Activated naive CD8-positive, alpha-beta T cell treated with anti-CD3 and anti-CD28 coated beads for 36 hours (primary cell): ENCODE measurements at regions not wholly inside any gene's neighbourhood (a gene's known extent, or its start where the extent isn't known, plus 50 kb on each side); places are given as distances from the start of the nearest gene placed in this dataset.

Experiments used
- DNase-seq: peaks from one replicate; pipeline ENCODE4 v3.0.0; 2021
- H3K27ac Mint-ChIP-seq: one replicate; pipeline ENCODE4 v1.8.0; 2022; ENCODE audit warnings: mild to moderate bottlenecking, moderate library complexity, mixed read lengths
- H3K27me3 Mint-ChIP-seq: one replicate; pipeline ENCODE4 v1.8.0; 2022; ENCODE audit warnings: mild to moderate bottlenecking, mixed read lengths
- H3K36me3 Mint-ChIP-seq: one replicate; pipeline ENCODE4 v1.8.0; 2021; ENCODE audit warnings: mild to moderate bottlenecking, mixed read lengths
- H3K4me1 Mint-ChIP-seq: one replicate; pipeline ENCODE4 v1.8.0; 2021; ENCODE audit warnings: mixed read lengths
- H3K4me3 Mint-ChIP-seq: one replicate; pipeline ENCODE4 v1.8.0; 2022; ENCODE audit warnings: mild to moderate bottlenecking, moderate library complexity, mixed read lengths
- H3K9me3 Mint-ChIP-seq: one replicate; pipeline ENCODE4 v1.8.0; 2022; ENCODE audit warnings: mixed read lengths

DNA sequence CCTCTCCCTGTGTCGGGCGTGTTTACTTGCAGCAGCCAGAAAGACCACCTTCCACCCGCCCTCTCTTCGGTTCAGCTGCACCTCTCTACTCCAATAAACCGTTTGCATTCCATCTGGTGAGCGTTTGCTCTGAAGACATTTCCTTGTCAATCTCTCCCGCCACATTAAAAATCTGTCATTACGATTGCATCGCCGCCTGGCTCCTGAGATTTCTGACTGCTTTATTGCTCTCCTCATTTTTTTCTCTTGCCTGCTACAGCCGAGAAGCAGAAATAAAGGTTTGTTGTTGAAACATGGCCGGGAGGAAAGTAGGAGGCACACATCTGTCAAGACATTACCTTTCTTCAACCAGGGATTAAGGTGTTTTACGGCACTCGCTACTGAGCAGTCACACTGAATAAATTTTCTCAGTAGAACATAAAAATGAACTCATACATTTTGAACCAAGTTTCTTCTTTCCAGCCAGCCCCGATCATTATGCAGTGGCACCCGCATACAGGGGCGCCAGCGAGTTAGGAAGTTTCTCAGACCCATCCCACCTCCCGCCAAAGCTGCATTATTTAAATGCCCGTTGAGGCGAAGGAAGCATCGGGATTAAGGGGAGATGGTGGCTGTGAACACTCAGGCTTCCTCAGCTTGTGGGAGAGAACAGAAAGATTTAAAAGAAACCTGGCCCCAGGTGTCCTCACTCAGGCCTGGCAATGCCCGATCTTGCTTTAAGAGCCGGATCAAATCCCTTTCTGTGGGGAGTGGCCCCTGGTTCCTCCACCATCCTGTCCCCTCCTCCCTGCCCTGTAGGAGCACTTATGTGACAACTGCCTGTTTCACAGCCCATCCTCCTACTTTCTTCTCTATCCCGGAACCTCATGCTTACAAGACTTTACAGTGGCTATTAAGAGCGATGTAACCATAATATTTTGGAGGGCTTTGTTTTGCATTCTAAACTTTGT, 1108.9 kb downstream of the BCL11B start:
- peaks cover 21% of the 10 kb centered on the region for H3K36me3 Mint-ChIP-seq
- H3K27me3 Mint-ChIP-seq = no peaks in the 10 kb centered on the region
- no peaks in the 10 kb centered on the region for H3K9me3 Mint-ChIP-seq
- DNase-seq = no peak
- H3K4me1 Mint-ChIP-seq = peaks cover 58% of the 10 kb centered on the region
- H3K27ac Mint-ChIP-seq = peak overlapping the region; percentile 92
- H3K4me3 Mint-ChIP-seq = peak overlapping the region; percentile 80

DNA sequence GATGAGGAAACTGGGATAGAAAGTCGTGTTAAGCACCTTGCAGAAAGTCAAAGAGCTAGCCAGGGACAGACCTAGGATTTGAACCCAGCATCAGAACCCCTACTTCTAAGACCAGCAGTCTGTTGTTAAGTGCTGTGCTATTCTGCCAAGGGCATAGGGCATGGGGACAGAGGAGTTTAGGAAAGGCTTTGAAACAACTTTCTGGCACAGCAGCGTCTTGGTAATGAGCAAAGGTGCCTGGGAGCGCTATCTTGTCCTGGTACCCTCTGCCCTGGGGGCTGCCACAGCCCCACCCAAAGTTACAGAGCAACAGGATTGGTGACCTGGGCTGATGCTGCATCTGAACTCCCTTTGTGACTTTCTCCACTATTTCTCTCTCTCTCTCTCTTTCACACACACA, 1108.1 kb downstream of the BCL11B start:
- peaks cover 1% of the 10 kb centered on the region for H3K9me3 Mint-ChIP-seq
- peaks cover 64% of the 10 kb centered on the region for H3K4me1 Mint-ChIP-seq
- DNase-seq = no peak
- H3K27me3 Mint-ChIP-seq = no peaks in the 10 kb centered on the region
- peak overlapping the region; percentile 80 for H3K4me3 Mint-ChIP-seq
- peak overlapping the region; percentile 92 for H3K27ac Mint-ChIP-seq
- peaks cover 28% of the 10 kb centered on the region for H3K36me3 Mint-ChIP-seq

DNA sequence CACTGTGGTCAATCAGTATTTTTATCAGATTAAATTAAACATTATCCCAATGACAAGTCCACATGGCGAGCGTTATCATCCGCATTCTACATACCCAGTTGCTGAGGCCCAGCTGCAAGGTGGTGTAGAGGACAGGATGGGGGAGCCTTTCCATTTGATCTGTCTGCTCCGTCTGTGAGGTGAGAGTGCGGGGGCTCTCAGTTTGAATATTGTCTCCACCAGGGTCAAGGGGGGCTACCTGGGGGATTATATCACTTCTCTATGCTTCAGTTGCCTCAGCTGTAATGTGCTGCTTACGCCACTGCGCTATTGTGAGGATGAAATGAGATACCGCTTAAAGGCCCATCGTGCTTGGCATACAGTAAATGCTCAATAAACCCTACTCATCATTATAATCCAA, 1106.0 kb downstream of the BCL11B start:
- Mint-ChIP-seq H3K4me1 (peaks cover 72% of the 10 kb centered on the region), H3K27ac (peak overlapping the region; percentile 88), H3K27me3 (no peaks in the 10 kb centered on the region), H3K36me3 (peaks cover 37% of the 10 kb centered on the region), H3K4me3 (peak overlapping the region; percentile 54), H3K9me3 (peaks cover 3% of the 10 kb centered on the region)
- no peak for DNase-seq

DNA sequence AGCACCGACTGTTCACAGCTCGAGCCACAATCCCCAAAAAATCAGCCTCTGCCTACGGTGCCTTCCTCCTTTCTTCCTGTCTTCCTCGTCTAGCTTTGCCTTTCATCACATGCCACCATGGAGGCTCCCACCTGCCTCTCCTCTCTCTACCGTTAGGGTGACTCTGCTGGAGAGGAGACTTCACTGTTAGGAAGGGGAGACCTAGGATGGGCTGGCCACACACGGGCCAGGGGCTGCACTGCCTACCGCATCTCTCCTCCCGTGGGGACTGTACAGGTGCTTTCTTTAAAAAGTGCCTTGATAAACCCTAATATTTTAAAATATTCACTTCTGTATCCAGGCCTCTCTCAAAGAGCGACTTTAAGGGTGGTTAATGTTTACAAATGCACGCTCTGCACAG, 1104.7 kb downstream of the BCL11B start:
- H3K27ac Mint-ChIP-seq = peak overlapping the region; percentile 88

DNA sequence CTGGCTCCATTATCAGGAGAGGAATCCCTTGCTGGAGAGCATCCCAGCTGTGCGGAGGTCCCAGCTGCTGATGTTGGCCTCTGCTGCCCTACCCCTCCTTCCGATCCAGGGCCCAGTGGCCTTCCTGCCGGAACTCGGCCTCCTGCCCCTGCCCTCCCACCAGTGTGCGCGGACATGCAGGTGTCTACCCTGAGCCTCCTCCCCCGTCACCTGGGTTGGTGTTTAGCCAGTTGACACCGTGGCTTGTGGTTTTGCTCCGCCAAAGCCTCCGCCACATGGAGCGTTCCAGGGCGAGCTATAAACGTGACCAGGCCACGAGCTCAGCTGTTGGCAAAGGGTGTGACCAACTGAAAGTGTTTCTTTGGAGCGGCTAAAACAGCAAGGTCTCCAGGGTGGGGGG, 1104.3 kb downstream of the BCL11B start:
- Mint-ChIP-seq H3K4me1 (peaks cover 78% of the 10 kb centered on the region), H3K27ac (peak overlapping the region; percentile 88), H3K36me3 (peaks cover 33% of the 10 kb centered on the region), H3K27me3 (no peaks in the 10 kb centered on the region), H3K9me3 (peaks cover 3% of the 10 kb centered on the region), H3K4me3 (peak overlapping the region; percentile 52)
- DNase-seq = no peak

More for the DNA sequence above, 1104.7 kb downstream of the BCL11B start:
- DNase-seq = no peak
- H3K36me3 Mint-ChIP-seq = peaks cover 37% of the 10 kb centered on the region
- peaks cover 3% of the 10 kb centered on the region for H3K9me3 Mint-ChIP-seq
- H3K4me1 Mint-ChIP-seq = peaks cover 78% of the 10 kb centered on the region
- H3K4me3 Mint-ChIP-seq = peak overlapping the region; percentile 14
- no peaks in the 10 kb centered on the region for H3K27me3 Mint-ChIP-seq

DNA sequence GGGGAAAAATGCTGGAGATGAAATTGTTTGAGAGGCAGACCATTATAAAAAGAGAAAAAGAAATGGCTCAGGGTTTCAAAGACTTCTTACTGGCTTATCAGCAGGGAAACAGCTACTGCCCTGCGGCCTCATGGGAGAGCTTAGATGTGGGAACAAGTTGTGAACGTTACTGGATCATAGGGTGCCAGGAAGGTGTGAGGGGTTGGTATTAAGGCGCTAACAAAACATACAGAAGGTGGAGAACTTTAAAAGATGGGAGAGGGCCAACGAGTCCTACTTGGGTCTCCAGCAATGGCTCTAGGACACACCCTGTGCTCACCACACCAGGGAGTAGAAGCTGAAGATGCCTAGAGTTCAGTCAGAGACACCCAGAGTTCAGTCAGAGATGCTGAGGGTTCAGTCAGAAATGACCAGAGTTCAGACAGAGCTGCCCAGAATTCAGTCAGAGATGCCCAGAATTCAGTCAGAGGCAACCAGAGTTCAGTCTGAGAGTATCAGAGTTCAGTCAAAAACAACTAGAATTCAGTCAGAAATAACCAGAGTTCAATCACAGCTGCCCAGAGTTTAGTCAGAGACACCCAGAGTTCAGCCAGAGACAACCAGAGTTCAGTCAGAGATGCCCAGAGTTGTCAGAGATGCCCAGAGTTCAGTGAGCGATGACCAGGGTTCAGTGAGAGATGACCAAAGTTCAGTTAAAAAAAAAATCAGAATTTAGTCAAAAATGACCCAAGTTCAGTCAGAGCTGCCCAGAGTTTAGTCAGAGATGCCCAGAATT, 1103.6 kb downstream of the BCL11B start:
- Mint-ChIP-seq H3K4me1 (peaks cover 79% of the 10 kb centered on the region), H3K4me3 (peak overlapping the region; percentile 42), H3K27me3 (no peaks in the 10 kb centered on the region), H3K27ac (peak overlapping the region; percentile 88), H3K36me3 (peaks cover 29% of the 10 kb centered on the region), H3K9me3 (peaks cover 3% of the 10 kb centered on the region)
- DNase-seq = no peak

DNA sequence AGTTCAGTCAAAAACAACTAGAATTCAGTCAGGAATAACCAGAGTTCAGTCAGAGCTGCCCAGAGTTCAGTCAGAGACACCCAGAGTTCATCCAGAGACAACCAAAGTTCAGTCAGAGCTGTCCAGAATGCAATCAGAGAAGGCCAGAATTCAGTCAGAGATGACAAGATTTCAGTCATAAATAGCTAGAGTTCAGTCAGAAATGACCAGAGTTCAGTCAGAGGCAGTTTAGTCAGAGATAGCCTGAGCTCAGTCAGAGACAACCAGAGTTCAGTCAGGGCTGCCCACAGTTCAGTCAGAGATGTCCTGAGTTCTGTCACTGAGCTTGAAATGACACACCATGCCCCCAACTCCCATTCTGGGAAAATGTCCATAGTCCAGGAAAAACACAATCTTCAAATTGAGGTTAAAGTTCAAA, 1102.8 kb downstream of the BCL11B start:
- Mint-ChIP-seq H3K27me3 (no peaks in the 10 kb centered on the region), H3K4me1 (peaks cover 81% of the 10 kb centered on the region), H3K27ac (peak overlapping the region; percentile 88), H3K9me3 (peaks cover 3% of the 10 kb centered on the region), H3K4me3 (no peak overlapping the region), H3K36me3 (peaks cover 29% of the 10 kb centered on the region)
- no peak for DNase-seq

DNA sequence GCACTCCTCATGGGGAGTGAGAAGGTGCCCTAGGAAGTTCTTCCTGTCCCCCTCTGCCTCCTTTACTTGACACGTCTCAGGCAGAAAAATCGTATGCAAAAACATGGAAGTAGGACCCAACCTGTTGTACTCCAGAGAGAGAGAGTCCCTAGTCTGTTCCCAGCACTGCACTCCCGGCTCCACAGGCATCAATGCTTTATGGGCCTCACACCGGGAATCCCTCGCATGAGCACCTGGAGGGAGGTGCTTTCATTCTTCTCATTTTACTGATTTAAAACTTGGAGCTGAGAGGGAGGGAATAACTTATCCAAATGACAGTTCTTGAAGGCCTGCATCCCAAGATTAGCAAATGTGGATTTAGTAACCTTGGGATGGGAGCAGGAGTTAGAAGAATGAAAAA, 1101.4 kb downstream of the BCL11B start:
- no peak overlapping the region for H3K4me3 Mint-ChIP-seq
- H3K27me3 Mint-ChIP-seq = no peaks in the 10 kb centered on the region
- H3K27ac Mint-ChIP-seq = peak overlapping the region; percentile 95
- H3K4me1 Mint-ChIP-seq = peaks cover 85% of the 10 kb centered on the region
- no peak for DNase-seq
- peaks cover 3% of the 10 kb centered on the region for H3K9me3 Mint-ChIP-seq
- peaks cover 27% of the 10 kb centered on the region for H3K36me3 Mint-ChIP-seq

DNA sequence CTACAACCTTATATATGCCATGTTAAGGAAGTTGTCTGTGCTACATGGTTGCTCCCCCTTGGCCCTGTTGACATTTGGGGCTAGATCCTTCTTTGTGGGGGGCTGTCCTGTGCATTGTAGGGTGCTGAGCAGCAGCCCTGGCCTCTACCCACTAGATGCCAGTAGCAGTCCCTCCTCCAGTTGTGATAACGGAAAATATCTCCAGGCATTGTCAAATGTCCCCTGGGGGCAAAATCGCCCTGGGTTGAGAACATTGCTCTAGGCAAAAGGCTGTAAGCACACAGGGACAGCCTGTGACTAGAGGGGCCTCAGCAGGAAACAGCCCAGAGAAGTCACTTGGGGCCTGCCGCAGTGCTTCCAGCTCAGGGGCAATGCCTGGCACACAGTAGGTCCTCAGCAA, 1100.3 kb downstream of the BCL11B start:
- H3K27ac Mint-ChIP-seq = peak overlapping the region; percentile 95
- no peak for DNase-seq
- no peaks in the 10 kb centered on the region for H3K27me3 Mint-ChIP-seq
- peaks cover 3% of the 10 kb centered on the region for H3K9me3 Mint-ChIP-seq
- H3K4me1 Mint-ChIP-seq = peaks cover 90% of the 10 kb centered on the region
- no peak overlapping the region for H3K4me3 Mint-ChIP-seq
- H3K36me3 Mint-ChIP-seq = peaks cover 19% of the 10 kb centered on the region

DNA sequence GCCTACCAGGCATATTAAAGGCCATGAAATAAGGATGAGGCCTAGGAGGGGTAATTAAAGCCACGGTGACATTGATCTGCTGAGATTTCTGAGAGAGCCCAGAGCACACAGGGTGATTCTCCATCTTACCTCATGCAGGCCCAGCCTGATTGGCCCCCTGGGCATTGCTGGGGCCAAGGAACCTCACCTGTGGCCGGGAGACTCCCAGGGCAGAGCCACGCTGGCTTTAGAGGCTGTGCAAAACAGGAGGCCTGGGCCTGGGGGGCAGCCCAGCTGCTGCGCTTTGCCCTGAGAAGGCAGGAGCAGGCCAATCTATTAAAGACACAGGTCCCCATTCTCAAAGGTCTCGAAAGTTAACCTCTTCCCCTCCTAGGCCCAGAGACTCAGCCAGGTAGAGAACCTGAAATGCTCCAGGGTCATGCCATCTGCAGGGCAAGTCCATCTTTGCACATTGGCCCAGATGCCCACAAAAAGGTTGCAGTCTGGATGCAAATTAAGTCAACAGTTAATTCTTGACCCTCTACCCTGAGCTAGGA, 1099.7 kb downstream of the BCL11B start:
- Mint-ChIP-seq H3K4me3 (no peak overlapping the region), H3K27me3 (no peaks in the 10 kb centered on the region), H3K4me1 (peaks cover 93% of the 10 kb centered on the region), H3K9me3 (peaks cover 3% of the 10 kb centered on the region), H3K27ac (peak overlapping the region; percentile 95), H3K36me3 (peaks cover 19% of the 10 kb centered on the region)
- no peak for DNase-seq

DNA sequence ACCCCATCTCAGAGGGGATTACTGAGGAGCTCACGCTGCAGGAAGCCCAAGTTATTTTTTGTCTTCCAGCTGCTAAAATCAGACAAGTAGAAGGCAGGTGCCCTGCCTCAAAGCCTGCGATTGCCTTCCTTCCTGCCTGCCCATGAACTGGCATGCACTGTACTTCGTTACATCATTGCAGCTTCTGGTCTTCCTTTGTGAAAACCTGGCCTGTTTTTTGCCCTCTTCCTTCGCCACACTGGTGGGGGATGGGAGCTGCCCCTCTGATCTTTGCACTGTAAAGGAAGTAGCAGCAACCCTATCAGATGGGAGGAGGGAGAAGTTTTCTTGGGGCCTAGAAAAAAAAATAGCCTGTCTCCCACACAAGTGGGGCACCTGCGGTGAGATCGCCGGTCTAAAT, 1098.7 kb downstream of the BCL11B start:
- H3K4me1 Mint-ChIP-seq = peaks cover 94% of the 10 kb centered on the region
- peaks cover 3% of the 10 kb centered on the region for H3K9me3 Mint-ChIP-seq
- H3K4me3 Mint-ChIP-seq = peak overlapping the region; percentile 65
- H3K27ac Mint-ChIP-seq = peak overlapping the region; percentile 95
- H3K27me3 Mint-ChIP-seq = no peaks in the 10 kb centered on the region
- no peak for DNase-seq
- peaks cover 15% of the 10 kb centered on the region for H3K36me3 Mint-ChIP-seq

DNA sequence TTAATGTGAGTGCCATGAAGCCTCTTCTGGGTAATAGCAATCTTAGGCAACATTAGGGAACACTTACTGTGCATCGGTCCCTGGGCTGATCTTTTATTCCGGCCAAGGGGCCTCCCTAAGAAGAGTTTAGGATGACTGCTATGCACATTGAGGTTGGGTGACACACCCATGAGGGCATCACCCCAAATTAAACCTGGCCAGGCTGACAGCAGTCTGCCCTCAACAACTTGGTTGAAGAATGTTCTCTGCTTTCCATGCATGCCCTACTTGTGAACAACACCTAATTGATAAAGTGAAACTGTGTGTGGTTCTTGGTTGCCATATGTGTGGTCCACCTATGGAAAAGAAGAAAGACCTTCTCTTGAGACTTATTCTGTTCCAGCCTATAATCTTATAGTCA, 1098.0 kb downstream of the BCL11B start:
- peaks cover 92% of the 10 kb centered on the region for H3K4me1 Mint-ChIP-seq
- peak overlapping the region; percentile 95 for H3K27ac Mint-ChIP-seq
- peaks cover 9% of the 10 kb centered on the region for H3K36me3 Mint-ChIP-seq
- H3K9me3 Mint-ChIP-seq = peaks cover 3% of the 10 kb centered on the region
- peak overlapping the region; percentile 65 for H3K4me3 Mint-ChIP-seq
- H3K27me3 Mint-ChIP-seq = no peaks in the 10 kb centered on the region
- DNase-seq = no peak

DNA sequence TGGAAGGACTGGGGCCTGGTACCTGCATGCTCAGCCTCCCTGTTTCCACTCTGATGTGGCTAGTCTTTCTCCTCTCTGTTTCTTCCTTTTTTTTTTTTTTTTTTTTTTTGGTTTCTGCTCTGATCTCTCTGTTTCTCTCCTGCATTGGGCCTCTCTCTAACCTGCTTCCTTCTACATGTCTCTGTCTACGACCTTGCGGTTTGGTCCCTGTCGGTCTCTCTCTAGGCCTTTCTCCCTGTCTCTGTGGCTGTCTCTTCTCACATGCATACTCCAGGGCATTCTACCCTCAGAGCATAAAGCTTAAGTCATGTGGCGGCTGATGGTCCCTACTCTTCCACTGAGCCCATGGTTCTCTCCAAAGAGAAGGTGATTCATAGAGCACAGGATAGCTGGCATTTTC, 1096.6 kb downstream of the BCL11B start:
- Mint-ChIP-seq H3K36me3 (peaks cover 12% of the 10 kb centered on the region), H3K27ac (peak overlapping the region; percentile 95), H3K4me1 (peaks cover 94% of the 10 kb centered on the region), H3K9me3 (peaks cover 2% of the 10 kb centered on the region), H3K27me3 (no peaks in the 10 kb centered on the region), H3K4me3 (peak overlapping the region; percentile 42)
- DNase-seq = no peak

DNA sequence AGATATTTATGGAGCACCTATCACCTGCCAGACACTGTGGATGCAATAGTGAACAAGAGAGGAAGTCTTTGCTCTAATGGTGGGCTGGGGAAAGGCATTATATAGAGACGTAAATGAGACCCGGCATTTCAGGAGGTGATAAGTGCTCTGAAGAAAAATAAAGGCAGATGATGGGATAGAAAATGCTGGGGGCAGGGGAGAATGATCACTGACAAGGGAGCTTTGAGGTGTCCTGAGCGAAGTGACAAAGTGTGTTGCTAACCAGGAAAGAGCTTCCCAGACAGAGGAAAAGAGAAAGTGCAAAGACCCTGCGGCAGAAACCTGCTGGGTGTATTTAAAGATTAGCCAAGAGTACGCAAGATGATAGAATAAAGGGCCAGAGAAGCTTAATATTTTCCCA, 1096.1 kb downstream of the BCL11B start:
- Mint-ChIP-seq H3K27ac (peak overlapping the region; percentile 95), H3K36me3 (peaks cover 12% of the 10 kb centered on the region), H3K27me3 (no peaks in the 10 kb centered on the region), H3K4me3 (peak overlapping the region; percentile 42), H3K4me1 (peaks cover 92% of the 10 kb centered on the region), H3K9me3 (peaks cover 2% of the 10 kb centered on the region)
- DNase-seq = no peak

DNA sequence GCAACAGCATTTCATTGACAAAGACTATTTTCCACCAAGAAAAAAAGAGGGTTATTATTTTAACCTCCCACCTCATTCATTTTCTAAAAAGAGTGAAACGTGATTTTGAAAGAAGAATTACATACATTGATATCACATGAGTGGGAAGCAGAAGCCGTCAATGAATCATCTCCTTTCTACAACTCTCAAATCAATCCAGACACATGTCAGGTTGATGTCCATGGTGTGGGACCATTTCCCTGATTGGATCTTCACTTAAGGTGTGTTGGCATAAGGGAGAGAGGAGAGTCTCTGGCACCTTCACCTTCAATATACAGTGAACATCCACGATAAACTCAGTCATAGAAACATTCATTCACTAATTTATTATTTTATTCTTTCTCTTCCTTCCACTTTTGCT, 1095.1 kb downstream of the BCL11B start:
- Mint-ChIP-seq H3K4me1 (peaks cover 92% of the 10 kb centered on the region), H3K27ac (peak overlapping the region; percentile 95), H3K9me3 (peaks cover 2% of the 10 kb centered on the region), H3K4me3 (peak overlapping the region; percentile 67), H3K36me3 (peaks cover 13% of the 10 kb centered on the region), H3K27me3 (no peaks in the 10 kb centered on the region)
- DNase-seq = no peak
